Activated naive CD4-positive, alpha-beta T cell treated with Interleukin-2 at 50 U/mL for 16 hours (primary cell): ENCODE measurements at regions not wholly inside any gene's neighbourhood (a gene's known extent, or its start where the extent isn't known, plus 50 kb on each side); places are given as distances from the start of the nearest gene placed in this dataset.
"Not testable (repeated sequence)": the region's sequence is repeated elsewhere in the genome, so short reads cannot be mapped to it uniquely, and the experiment has no call there.

ENCODE experiments used
- DNase-seq: peaks from one replicate; pipeline ENCODE4 v3.0.0-alpha.2; 2020

DNA sequence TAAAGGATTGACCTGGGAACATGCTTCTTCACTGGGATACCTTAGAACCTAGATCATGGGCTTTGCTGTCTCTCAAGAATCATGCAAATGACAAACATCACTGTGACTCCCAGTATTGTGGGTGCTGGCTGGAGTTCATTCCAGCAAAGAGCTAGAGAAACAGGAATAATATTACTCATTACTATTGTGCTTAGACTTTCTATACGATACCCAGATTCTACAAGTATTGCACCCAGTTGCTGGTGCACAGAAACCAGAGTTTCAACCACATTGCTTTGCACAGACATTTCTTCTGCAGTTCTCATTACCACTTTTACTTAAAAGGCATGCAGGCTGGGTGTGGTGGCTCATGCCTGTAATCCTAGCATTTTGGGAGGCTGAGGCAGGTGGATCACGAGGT, 220.4 kb upstream of the ZNF217 start:
- no peak for DNase-seq

DNA sequence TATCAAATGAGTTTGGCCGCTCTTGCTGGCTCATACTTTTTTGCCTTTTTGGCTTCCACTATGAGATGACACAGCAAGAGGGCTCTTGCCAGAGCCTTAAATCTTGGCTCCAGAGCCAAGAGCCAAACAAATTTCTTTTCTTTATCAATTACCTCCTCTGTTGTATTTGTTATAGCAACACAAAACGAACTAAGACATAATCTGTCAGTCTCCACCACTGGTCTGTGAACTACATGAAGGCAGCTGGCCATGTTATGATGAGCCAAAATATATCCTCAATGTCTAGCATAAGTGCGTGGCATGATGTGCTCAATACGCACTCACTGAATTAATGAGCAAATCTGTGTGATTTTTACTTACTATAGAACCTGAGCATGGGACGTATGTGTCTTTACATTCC, 220.0 kb upstream of the ZNF217 start:
- DNase-seq: no peak

DNA sequence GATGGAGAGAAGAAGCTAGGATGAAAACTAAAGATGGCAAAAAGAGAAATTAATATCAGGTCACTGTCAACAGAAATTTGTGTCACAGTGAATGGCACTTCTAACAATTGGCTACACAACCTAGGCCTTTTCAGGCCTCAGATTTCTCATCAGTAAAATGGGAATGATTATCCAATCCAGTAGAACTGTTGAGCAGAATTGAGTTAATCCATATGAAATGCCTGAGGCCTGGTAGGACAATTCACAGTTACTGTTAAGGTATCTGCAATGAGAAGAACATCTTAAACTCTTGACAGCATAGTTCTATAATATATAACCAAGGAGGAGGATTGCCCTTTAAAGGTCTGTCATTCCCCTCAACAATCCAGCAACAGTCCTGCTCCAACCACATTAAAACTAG, 217.9 kb upstream of the ZNF217 start:
- DNase-seq: no peak

DNA sequence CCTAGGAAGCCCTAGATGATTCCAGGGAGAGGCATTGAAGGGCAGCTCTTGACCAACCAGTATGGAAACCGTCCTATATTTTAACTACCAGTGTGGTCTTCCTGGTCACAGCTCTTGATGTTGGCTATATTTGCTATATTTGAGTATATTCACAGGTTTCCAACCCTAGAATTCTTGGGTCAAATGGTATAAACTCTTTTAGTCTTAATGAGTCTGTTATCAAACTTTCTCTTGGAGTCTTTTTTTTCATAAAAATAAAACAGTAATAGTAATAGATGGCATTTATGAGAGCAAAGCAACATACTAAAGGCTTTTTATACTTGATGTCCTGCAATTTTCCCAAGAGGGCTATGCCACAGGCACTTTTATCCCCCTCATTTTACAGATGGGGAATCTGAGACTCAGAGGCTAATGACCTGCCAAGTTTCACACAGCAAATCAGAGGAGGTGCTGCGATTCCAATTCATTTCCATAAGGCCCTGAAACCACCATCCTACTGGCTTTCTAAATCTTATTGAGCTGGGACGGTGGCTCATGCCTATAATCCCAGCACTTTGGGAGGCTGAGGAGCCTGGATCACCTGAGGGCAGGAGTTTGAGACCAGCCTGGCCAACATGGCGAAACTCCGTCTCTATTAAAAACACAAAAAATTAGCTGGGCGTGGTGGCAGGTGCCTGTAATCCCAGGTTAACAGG, 217.2 kb upstream of the ZNF217 start:
- DNase-seq: no peak

DNA sequence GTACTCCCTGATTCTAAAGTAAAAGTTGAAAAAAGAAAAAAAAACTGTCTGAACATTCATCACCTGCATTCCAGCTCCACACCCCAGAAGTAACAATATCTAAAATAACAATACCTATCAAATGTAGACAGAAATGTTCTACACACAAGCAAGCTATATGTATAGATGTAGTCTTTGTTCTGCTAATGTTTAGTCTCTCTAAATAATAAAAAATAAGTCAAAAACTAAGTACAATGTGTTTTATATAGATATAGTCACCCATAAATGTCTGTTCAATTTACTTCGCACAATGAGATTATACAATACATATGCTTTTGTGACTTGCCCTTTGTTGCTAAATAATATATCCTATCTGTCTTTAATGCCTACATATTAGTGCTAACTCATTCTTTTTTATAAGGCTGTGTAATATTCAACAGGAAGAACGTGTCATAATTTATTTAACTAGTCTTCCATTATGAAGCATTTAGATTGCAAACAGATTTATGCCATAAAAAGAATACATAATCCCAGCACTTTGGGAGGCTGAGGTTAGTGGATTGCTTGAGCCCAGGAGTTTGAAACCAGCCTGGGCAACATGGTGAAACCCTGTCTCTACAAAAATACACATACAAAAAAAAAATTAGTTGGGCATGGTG, 216.2 kb upstream of the ZNF217 start:
- no peak for DNase-seq

DNA sequence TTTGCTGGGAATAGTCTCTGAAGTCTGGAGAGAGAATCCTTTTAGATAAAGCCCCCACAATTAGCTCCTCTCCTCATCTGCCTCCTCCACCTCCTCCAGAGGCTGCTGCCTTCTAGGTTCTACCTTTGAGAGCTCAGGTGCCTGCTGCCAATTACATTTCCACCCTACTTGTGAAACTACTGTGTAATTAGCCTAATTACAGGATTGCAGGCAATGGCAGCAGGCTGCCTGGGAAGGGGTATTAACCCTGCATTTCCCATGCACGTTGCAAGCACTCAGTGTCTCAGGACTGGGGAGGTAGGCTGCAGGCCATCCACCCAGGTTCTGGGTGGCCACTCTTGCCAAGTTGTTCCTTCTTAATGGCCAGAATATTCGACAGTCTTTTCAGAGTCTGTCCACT, 215.6 kb upstream of the ZNF217 start:
- DNase-seq: no peak

DNA sequence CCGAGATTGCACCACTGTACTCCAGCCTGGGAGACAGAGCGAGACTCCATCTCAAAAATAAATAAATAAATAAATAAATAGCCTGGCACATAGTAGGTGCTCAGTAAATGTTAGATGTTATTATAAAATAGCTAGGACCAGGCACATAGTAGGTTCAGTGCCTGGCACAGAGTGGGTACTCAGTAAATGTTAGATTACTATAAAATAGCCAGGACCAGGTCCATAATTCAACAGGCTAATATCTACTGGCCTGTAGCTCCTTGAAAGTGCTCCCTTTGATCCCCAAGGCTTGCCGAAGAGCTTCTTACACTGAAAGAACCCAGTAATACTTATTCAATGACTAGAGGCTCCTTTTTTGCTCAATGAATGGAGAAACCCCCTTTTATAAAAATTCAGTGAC, 215.1 kb upstream of the ZNF217 start:
- DNase-seq: no peak

DNA sequence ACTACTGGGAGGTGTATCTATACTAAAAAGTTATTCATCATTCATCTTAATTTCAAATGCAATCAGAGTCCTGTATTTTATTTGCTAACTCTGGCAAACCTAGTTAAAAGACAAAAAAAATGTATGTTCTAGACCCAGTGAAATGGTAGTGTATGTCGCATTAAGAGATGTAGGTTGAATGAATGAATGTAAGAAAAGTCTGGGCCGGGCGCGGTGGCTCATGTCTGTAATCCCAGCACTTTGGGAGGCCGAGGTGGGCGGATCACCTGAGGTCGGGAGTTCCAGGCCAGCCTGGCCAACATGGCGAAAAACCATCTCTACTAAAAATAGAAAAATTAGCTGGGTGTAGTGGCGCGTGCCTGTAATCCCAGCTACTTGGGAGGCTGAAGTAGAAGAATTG, 214.7 kb upstream of the ZNF217 start:
- DNase-seq: not testable (repeated sequence)

DNA sequence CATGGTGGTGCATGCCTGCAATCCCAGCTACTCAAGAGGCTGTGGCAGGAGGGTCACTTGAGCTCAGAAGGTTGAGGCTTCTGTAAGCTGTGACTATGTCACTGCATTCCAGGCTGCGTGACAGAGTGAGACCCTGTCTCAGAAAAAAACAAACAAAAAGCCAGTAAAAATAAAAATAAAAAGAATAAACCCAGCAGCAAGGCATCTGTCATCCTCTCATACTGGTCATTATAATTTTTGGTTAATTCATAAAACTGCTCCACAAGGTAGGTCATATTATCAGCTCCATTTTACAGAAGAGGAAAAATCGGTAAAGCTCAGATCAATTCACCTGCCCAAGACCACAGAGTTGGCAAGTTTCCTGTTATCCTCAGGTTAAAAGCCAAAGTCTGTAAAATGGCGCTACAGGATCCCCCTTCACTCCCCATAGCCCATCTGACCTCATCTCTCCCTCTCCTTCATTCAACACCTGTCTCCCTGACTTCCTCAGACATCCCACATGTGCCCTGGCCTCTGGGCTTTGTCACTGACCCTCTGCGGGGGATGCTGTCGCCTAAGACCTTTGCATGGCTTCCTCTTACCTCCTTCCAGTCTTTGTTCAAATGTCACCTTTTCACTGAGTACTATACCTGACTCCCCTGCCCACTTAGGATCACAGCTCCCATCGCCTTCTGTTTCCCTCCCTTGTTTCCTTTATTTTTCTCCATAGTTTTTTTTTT, 213.2 kb upstream of the ZNF217 start:
- DNase-seq: no peak

DNA sequence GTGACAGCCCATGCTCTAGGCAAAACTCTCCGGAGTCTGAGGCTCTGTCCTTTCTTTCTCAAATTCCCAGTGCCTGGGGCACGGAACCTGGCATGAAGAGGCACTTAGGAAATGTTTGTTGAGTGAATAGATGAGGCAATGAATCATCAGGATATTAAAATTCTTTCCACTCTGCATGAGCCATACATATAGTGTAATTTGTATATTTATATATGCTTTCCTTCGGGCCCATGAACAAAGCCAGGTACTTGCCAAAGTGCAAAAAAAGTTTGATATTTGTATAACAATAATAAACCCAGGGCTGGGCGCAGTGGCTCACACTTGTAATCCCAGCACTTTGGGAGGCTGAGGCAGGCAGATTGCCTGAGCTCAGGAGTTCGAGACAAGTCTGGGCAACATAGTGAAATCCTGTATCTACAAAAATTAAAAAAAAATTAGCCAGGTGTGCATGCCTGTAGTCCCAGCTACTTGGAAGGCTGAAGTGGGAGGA, 212.3 kb upstream of the ZNF217 start:
- no peak for DNase-seq

DNA sequence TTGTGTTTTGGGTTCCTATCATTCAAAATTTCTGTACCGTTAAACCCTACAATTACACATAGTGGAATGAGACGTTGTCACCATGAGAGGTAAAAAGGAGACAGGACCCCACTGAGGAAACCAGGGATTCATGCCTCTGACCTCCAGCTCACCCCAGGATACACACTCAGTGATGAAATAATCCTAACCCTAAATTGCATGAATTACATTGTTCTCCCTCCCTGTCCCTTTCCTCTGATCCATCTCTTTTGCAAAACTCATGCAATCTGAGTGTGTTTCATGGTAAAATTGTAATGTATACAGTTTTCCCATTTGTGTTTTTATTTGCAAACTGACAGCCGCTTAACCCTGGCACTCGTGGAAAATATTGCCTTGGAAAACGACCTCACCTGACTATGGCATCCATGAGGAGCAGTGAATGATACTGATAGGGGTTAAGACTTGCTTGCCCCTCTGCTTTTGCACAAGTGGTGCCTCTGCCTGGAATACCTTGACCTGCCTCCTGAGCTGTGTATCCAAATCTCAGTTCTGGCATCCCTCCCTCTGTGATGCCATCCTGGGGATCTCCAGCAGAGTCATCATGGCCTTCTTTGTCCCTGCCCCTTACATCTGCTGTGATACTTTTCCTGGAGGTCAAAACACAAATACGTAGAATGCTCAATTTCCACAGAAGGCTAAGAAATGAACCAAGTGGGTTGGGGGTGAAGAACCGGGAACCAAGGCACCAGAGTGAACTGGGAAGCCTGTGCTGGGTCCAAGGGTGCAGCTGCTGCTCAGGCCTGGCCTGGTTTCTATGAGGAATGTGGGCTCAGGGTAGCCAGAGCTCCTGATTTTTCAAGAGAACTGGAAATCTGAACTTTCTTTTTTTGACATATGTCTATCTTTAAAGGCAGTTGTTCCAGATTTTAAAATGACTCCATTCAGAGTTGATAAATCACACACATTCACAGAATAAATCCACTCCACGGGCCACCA, 211.6 kb upstream of the ZNF217 start:
- DNase-seq: no peak

DNA sequence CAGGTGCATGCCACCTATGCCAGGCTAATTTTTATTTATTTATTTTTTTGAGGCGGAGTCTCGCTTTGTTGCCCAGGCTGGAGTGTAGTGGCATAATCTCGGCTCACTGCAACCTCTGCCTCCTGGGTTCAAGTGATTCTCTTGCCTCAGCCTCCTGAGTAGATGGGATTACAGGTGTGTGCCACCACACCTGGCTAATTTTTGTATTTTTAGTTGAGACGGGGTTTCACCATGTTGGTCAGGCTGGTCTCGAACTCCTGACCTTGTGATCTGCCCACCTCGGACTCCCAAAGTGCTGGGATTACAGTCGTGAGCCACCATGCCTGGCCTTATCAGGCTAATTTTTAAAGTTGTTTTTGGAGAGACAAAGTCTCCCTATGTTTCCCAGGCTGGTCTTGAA, 210.7 kb upstream of the ZNF217 start:
- DNase-seq: not testable (repeated sequence)

DNA sequence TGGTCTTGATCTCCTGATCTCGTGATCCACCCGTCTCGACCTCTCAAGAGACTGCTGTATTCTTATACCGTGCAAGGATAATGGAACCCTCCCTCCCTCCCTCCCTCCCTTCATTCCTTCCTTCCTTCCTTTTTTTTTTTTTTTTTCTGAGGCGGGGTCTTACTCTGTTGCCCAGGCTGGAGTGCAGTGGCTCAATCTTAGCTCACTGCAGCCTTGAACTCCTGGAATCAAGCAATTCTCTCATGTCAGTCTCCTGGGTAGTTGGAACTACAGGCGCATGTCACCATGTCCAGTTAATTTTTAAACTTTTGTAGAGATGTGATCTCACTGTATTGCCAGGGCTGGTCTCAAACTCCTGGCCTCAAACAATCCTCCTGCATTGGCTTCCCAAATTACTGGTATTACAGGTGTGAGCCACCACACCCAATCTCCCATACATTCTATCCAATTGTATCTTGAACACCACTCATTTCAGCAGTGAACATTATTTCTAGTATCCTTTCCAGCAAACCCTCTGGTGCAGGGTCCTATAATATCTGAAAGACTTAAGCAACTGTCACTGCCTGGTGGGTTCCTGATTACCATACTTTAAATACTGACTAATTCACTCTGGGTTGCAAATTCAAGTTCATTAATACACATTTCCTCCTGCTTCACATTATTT, 210.0 kb upstream of the ZNF217 start:
- DNase-seq: no peak

DNA sequence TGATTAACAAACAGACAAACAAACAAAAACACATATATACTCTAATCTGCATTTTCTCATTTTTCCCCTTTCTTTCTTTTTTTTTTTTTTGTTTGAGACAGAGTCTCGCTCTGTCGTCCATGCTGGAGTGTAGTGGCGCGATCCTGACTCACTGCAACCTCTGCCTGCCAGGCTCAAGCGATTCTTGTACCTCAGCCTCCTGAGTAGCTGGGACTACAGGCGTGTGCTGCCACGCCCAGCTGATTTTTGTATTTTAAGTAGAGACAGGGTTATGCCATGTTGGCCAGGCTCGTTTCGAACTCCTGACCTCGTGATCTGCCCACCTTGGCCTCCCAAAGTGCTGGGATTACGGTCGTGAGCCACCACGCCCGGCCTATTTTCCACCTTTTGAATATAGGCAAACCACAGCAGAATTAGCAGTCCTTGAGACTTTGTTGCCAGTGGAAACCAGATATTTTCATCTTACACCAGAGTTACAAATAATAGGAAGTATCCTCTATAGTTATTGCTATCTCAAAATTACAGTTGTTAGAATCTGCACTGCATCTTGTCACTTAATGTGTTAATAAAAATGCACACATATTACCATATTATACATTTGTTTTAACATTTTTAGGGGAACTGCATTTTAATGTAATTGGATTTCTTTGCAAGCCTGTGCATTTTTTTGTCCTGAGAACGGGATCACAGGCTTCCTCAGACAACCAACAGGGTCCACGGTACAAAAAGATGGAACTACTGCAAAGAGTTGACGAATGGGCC, 208.2 kb upstream of the ZNF217 start:
- DNase-seq: no peak

DNA sequence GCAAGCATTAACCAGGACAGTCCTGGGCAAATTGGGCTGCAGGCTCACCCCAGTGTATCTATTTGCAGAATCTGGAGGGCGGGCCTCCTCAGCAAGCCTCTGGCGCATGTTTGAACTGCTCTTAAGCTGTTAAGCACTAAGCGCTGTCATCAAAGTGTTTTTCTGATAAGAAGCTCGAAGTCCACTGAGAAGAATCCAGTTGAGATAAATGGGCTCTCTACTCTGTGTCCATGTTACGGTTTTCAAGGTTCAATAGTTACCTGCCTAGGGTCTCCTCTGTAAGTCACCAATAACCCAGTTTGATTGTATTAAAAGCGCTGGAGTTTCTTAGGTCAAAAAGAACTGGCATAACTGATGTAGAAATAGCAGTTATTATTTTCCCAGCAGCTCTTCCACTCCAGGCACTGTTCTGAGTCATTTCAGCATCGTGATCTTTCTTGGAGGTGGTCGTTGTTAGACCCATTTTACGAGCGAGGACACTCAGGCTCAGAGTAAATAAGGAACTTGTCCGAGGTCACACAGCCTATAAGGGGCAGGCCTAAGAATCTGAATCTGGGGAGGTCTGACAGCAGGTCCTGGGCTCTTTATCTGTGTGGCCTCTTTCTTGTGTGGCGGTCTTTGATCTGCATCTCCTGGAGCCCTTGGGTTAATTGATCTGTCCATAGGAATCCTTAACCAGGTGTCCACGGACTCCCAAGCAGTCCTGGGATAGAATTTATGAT, 207.4 kb upstream of the ZNF217 start:
- DNase-seq: no peak

DNA sequence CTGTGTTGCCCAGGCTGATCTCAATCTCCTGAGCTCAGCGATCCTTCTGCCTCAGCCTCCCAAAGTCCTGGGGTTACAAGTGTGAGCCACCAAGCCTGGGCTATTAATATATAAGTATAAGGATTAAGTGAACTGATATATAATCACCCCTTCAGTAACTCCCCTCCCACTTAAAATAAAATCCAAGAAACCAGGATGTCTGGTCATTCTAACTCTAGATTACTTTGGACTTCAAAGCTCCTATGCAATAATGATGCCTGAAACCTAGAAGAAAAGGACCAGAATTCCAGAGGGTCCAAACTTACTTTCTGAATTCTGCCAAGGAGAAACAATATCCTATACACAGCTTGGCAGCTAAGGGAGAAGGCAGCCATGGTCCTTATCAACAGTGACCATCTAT, 206.8 kb upstream of the ZNF217 start:
- no peak for DNase-seq

DNA sequence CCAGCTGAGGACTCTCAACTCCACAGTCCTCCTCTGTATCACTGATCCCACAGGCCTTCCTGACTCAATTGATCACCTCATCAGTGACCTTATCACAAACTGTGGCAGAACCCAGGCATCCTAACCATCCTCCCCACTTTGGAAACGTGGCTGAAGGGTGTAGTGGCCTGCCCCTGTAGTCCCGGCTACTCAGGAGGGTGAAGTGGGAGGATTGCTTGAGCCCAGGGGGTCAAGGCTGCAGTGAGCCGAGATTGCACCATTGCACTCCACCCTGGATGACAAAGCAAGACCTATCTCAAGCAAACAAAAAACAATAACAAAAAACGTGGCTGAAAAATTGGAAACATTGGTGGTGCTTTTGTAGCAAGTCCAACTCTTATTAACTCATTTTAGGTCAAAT, 203.4 kb upstream of the ZNF217 start:
- DNase-seq: no peak

DNA sequence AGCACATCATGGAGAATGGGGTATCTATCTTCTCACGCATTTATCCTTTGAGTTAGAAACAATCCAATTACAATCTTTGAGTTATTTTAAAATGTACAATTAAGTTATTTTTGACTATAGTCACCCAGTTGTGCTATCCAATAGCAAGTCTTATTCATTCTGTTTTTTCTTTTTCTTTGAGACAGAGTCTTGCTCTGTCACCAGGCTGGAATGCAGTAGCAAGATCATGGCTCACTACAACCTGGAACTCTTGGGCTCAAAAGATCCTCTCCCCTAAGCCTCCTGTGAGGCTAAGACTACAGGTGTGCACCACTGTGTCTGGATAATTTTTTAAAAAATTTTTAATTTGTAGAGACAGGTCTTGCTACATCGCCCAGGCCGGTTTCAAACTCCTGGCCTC, 201.5 kb upstream of the ZNF217 start:
- DNase-seq: no peak

DNA sequence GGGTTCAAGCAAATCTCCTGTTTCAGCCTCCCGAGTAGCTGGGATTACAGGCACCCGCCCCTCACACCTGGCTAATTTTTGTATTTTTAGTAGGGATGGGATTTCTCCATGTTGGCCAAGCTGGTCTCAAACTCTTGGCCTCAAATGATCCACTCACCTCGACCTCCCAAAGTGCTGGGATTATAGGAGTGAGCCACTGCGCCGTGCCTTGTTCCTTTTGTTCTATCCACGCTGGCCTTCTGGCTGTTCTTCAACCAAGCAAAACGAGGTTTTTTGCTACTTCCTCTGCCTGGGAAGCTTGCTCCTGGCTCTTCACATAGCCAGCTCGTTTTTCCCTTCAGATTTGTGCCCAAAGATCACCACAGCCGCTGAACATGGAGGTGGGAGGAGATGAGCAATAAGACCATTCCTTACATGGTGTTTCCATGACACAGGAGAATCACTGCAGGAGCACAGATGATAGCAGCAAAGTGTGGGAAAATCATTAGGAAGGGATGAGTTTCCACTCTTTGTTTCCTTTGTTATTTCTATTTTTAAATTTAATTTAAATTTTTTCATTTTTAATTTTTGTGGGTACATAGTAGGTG, 201.0 kb upstream of the ZNF217 start:
- DNase-seq: no peak

DNA sequence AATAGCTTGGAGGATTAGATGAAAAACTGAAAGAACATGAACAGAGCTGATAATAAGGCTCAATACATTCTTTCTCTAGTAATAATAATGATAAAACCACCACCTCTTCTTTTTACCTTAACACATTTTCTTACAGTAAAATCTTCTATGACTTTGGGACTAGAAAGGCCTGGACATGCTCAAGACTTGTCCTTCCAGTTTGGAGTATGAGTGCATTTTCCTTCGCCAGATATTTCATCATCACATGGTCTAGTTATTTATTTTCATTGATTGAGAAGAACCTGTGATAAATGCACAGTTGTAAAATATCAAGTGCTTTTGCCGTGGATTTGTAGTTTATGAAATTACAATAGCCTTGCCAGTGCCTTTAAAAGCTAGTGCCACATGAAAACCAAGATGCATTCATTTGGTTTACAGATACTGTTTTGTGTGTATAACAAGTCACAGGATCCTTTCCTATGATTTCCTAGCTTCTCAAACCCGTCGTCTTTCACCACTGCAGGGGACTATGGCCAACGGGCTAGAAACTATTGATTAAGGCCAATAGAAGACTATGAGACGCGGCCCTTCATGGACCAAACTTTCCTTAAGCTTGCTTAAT, 200.2 kb upstream of the ZNF217 start:
- DNase-seq: no peak
